IPS-20b (cell line): ENCODE measurements at regions not wholly inside any gene's neighbourhood (a gene's known extent, or its start where the extent isn't known, plus 50 kb on each side); places are given as distances from the start of the nearest gene placed in this dataset.

ENCODE experiments used
- H3K27ac ChIP-seq: one replicate; pipeline ENCODE4 v1.5.1; 2013; ENCODE audit warnings: low read length
- H3K27me3 ChIP-seq: 2 replicates; pipeline ENCODE4 v1.6.1; 2013; ENCODE audit warnings: mild to moderate bottlenecking, low read length, inconsistent platforms; ENCODE audit not compliant: insufficient read depth
- H3K36me3 ChIP-seq: 2 replicates; pipeline ENCODE4 v1.6.1; 2013; ENCODE audit warnings: low read depth, mild to moderate bottlenecking, inconsistent platforms, low read length, moderate library complexity; ENCODE audit not compliant: insufficient read depth
- H3K4me1 ChIP-seq: 2 replicates; pipeline ENCODE4 v1.6.1; 2013; ENCODE audit warnings: mild to moderate bottlenecking, control low read depth, inconsistent platforms, low read length, moderate library complexity; ENCODE audit not compliant: insufficient read depth
- H3K4me3 ChIP-seq: 2 replicates; pipeline ENCODE4 v1.5.1; 2013; ENCODE audit warnings: mild to moderate bottlenecking, low read length, inconsistent platforms
- H3K9ac ChIP-seq: 2 replicates; pipeline ENCODE4 v1.6.1; 2013; ENCODE audit warnings: low read depth, mild to moderate bottlenecking, inconsistent platforms, low read length, moderate library complexity
- H3K9me3 ChIP-seq: 2 replicates; pipeline ENCODE4 v1.6.1; 2013; ENCODE audit warnings: mild to moderate bottlenecking, low read depth, low read length, inconsistent platforms; ENCODE audit not compliant: insufficient read depth

DNA sequence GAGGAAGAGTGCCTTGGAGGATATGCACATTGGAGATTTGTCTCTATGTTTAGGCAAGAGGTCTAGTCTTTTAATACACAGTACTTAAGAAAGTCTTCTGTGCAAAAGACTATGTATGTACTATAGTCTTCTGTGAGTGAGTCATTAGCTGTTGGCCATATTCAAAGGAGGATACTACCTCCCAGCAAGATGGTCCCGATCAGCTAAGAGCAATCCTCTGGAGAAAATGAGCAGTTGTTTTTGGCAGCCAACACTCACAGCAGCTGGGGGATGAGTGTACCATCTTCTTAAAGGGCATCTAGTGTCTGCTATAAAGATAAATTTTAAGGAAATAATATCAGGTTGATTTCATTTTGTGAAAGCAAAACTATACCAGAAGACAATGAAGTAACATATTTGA lies 487.8 kb downstream of the KCTD12 start:
- H3K9me3 ChIP-seq: no peaks in the 10 kb centered on the region
- no peak overlapping the region for H3K27ac ChIP-seq
- H3K27me3 ChIP-seq: no peaks in the 10 kb centered on the region
- no peaks in the 10 kb centered on the region for H3K36me3 ChIP-seq
- H3K4me3 ChIP-seq: no peak overlapping the region
- H3K9ac ChIP-seq: no peak overlapping the region
- H3K4me1 ChIP-seq: no peaks in the 10 kb centered on the region

DNA sequence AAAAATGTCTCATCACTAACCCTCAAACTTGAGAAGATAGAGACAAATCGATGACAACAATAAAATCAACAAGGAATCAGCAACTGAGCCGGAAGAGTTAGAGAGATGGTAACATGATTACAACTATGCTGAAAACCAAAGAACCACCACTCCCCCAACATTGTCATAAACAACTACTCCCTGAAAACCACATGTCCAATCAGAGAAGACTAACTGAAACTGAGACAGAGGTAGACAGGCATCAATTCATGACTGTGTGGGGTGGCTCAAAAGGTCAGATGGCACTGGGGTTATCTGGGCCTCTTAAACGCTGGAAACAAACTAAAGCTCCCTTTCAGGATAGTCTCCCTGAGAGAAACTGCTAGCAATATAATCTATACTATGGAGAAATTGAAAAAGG lies 488.8 kb downstream of the KCTD12 start:
- no peak overlapping the region for H3K4me3 ChIP-seq
- H3K27me3 ChIP-seq: no peaks in the 10 kb centered on the region
- no peaks in the 10 kb centered on the region for H3K9me3 ChIP-seq
- H3K9ac ChIP-seq: no peak overlapping the region
- no peaks in the 10 kb centered on the region for H3K4me1 ChIP-seq
- H3K27ac ChIP-seq: no peak overlapping the region
- H3K36me3 ChIP-seq: no peaks in the 10 kb centered on the region

DNA sequence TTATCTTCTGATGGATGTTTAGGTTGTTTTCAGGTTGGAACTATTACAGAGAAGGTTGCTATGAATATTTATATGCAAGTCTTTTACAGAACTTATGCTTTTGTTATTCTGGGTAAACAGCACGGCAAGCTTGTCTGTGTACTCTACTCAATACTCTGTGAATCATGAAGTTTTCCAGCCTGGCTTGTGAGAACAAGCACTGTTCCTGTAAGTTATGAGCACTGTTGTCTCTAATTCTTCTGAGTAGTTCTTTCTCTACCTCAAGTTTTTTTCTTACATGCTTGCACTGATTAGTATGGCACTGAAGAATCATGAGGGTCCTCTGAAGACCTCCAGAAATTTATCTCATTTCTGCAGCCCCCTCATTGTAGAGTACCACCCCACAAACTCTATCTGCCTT lies 496.9 kb downstream of the KCTD12 start:
- no peak overlapping the region for H3K4me3 ChIP-seq
- no peak overlapping the region for H3K9ac ChIP-seq
- no peaks in the 10 kb centered on the region for H3K27me3 ChIP-seq
- no peaks in the 10 kb centered on the region for H3K9me3 ChIP-seq
- H3K27ac ChIP-seq: no peak overlapping the region
- H3K36me3 ChIP-seq: no peaks in the 10 kb centered on the region
- H3K4me1 ChIP-seq: no peaks in the 10 kb centered on the region

DNA sequence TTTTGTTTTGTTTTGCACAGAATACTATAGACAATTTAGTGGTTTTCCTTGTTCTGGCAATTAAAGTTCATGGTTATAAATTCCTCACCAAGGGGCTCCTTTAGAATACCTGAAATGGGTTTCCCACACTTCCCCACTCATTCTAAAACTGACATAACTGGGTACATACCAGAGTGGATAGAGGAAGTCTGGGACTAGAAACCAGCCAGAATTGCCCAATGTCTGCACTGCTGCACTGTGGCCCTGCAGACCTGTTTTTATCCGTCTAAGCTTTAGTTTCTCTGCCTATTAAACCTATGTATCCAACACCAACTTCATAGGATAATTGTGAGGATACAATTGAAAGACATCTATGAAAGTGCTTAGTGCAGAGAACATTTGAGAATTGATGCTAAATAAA lies 498.6 kb downstream of the KCTD12 start:
- Histone ChIP-seq H3K9ac (no peak overlapping the region), H3K4me1 (no peaks in the 10 kb centered on the region), H3K9me3 (no peaks in the 10 kb centered on the region), H3K4me3 (no peak overlapping the region), H3K36me3 (no peaks in the 10 kb centered on the region), H3K27ac (no peak overlapping the region), H3K27me3 (no peaks in the 10 kb centered on the region)

DNA sequence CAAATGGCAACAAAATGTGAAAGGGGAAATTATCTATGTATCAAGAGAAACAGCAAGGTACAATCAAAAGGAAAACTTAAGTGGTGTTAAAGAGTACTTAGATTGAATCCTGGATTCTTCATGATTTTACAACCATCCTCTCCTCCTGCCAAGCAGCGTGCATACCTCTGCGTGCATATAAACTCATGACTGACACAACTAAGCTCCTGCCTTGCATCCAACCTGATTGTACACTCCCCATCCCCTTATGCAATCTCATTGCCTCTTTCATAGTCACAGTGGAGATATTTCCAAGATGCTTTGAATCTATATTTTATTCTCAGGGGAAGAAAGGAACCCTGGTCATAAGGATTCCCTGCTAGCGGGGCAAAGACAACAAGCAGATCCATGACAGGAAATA lies 499.9 kb downstream of the KCTD12 start:
- Histone ChIP-seq H3K36me3 (no peaks in the 10 kb centered on the region), H3K4me3 (no peak overlapping the region), H3K4me1 (no peaks in the 10 kb centered on the region), H3K27ac (no peak overlapping the region), H3K9ac (no peak overlapping the region), H3K9me3 (no peaks in the 10 kb centered on the region), H3K27me3 (no peaks in the 10 kb centered on the region)

DNA sequence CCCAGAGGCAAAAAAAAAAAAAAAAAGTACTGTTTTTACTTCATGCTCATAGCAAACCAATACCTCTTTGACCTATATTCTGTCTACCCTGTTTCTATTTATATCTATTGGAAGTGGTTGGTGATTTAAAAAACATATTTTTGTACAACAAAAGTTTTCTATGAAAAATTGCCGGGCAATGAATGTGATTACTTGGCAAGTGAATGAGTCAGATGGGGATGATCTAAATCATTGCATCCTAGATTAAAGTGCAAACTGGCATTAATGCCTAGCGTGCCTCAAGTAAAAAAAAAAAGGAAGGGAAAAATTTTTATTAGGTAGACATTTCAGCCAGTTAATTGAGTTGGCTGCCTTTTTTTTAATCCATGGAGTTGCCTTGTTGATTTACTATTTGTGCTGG lies 500.6 kb downstream of the KCTD12 start:
- no peak overlapping the region for H3K27ac ChIP-seq
- no peaks in the 10 kb centered on the region for H3K9me3 ChIP-seq
- H3K4me1 ChIP-seq: no peaks in the 10 kb centered on the region; the same call in 1 of the 2 replicates
- H3K36me3 ChIP-seq: no peaks in the 10 kb centered on the region
- no peak overlapping the region for H3K4me3 ChIP-seq
- H3K9ac ChIP-seq: no peak overlapping the region
- no peaks in the 10 kb centered on the region for H3K27me3 ChIP-seq

DNA sequence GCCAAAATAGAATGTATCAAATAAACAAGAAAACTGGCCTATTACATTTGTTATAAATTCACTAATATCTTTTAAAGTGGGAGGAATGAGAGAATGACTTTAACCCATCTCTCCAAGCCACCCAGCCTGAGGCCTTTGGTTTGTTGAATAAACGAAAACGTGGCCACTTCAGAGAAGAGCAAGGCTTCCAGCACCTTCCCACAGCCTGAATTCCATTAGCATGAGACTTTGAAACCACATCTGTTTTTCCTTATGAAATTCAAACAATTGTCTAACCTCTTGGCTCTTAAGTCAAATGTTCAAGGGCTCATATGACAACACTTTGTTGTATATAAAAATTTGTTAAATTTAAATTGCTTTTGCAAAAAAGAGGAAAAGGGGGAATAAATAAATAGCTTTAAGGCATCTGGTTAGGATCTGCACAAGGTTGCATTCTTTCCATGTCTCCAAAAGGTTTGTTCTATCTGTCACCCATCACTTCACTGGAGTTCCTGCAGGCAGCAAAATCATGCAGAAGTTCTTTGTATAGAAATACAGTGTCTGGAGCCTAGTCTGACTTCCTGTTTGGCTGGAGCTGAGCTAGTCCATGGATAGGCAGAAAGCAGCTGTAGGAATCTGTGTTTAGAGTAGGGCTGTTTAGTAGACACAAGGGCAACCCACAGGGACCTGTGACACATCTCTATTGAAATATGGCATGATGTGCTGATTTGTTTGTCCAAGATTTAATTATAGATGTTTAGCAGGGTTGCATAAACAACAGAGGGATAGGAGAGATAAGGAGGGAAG lies 502.3 kb downstream of the KCTD12 start:
- Histone ChIP-seq H3K27me3 (no peaks in the 10 kb centered on the region), H3K27ac (no peak overlapping the region), H3K4me1 (no peaks in the 10 kb centered on the region; the same call in 1 of the 2 replicates)

DNA sequence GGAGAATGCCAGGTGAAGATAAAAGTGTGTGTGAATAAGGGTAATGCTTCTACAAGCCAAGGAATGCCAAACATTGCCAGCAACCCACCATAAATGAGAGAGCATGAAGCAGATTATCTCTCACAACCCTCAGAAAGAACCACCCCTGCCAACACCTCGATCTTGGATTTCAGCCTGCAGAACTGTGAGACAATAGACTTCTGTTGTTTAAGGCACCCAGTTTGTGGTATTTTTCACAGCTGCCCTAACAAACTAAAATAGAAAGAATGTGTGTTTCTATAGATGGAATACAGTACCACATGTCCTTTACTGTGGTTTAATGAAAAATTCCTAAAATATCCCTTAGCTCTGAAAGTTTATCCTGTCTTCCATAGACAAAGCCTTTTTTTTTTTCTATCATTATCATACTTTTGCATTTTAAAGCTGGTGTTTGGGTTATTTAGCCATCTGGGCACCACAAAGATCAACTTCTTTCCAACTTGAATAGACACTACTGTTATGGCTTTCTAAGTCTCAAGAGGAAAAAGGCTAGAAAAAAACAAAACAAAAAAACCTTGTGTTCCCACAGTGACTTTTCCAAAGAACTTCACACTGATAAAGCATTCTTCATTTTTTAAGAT lies 505.6 kb downstream of the KCTD12 start:
- Histone ChIP-seq H3K27me3 (no peaks in the 10 kb centered on the region), H3K9me3 (no peaks in the 10 kb centered on the region), H3K4me1 (no peaks in the 10 kb centered on the region; the same call in 1 of the 2 replicates), H3K27ac (no peak overlapping the region), H3K9ac (no peak overlapping the region), H3K36me3 (no peaks in the 10 kb centered on the region), H3K4me3 (no peak overlapping the region)

More for the DNA sequence above, 502.3 kb downstream of the KCTD12 start:
- Histone ChIP-seq H3K9me3 (no peaks in the 10 kb centered on the region), H3K9ac (no peak overlapping the region), H3K36me3 (no peaks in the 10 kb centered on the region), H3K4me3 (no peak overlapping the region)

DNA sequence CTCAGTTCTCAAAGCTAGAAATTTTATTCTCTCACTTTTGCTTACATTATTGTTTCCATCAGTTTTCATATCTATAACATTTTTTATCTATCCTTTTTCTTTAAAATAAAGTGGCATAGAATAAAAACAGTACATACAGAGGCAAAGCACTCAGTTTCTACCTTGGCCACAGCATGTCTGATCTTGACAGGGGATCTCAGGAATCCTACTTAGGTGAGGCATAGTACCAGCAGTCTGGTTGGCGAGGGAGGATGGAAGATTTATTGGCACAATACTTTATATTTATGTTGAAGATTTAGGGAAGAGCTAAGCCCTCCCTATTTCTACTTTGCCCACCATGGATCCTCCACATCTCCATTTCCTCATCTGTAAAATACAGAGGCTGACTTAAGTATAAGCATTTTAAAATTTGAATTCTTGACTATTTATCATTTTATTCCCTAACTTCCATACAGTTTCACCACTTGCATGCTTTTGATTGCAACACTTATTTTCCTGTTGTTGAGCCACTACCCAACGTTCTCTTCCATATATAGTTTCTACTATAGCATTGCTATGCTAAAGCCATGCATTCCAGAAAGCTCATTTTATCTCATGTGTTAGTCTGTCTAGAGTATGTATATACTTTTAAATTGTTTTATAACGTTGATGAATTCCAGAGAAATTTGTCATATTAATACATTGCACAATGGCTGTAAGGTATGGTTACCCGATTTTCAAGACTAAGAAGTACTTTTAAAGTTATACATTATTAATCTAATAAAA lies 506.7 kb downstream of the KCTD12 start:
- H3K9me3 ChIP-seq: no peaks in the 10 kb centered on the region
- no peak overlapping the region for H3K9ac ChIP-seq
- H3K4me3 ChIP-seq: no peak overlapping the region
- no peaks in the 10 kb centered on the region for H3K27me3 ChIP-seq
- H3K4me1 ChIP-seq: no peaks in the 10 kb centered on the region; the same call in 1 of the 2 replicates
- no peak overlapping the region for H3K27ac ChIP-seq
- H3K36me3 ChIP-seq: no peaks in the 10 kb centered on the region

DNA sequence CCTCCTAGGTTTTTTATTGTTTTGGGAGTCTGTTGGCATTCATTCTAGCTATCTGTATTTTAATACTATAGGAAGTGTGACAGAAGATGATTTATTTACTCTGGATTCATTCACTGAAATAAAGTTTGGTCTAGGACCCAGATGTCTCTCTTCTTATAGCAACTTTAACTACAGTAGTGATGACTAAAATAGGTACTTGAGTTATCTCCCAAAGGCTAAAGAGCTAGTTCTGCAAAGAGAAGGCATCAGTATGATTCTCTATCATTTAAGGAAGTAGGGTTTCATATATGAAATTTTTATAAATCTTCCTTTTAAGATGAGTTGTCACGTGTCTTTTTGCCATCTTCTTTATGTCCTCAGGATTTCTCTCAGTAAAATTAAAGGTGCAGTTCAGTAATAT lies 507.4 kb downstream of the KCTD12 start:
- H3K27me3 ChIP-seq: no peaks in the 10 kb centered on the region
- H3K4me3 ChIP-seq: no peak overlapping the region
- no peaks in the 10 kb centered on the region; the same call in 1 of the 2 replicates for H3K4me1 ChIP-seq
- no peaks in the 10 kb centered on the region for H3K9me3 ChIP-seq
- no peaks in the 10 kb centered on the region for H3K36me3 ChIP-seq
- no peak overlapping the region for H3K9ac ChIP-seq
- H3K27ac ChIP-seq: no peak overlapping the region

DNA sequence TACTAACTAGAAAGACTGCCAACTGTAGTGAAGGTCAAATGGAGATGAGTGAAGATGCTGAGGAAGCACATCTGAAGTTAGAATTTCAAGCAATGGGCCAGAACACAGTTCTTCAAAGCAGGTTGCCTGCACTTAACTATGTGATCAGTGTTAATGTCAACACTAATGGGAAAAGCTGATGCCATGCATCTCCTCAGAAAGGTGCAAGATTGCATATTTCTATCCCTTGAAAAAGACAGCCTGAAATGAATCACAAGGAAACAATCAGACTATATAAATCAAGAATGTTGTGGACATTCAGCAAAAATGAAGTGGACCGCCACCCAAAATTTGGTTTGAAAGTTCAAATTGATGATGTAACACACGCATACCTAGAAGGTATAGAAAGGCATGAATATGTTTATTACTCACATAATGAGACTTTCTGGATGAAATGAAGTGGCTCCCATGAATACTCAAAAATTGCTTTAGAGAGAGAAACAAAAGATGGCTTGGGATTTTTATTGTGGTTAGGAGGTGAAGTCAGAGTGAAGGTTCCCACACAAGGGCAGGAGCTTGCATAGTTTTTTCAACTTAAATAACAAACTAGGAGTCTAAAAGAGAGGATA lies 522.4 kb downstream of the KCTD12 start:
- no peak overlapping the region for H3K27ac ChIP-seq
- no peaks in the 10 kb centered on the region for H3K9me3 ChIP-seq
- peaks cover 2% of the 10 kb centered on the region; the same call in 1 of the 2 replicates for H3K4me1 ChIP-seq
- H3K4me3 ChIP-seq: no peak overlapping the region
- H3K36me3 ChIP-seq: no peaks in the 10 kb centered on the region
- no peaks in the 10 kb centered on the region for H3K27me3 ChIP-seq
- H3K9ac ChIP-seq: no peak overlapping the region
